GM21381 (cell line): ENCODE measurements at regions not wholly inside any gene's neighbourhood (a gene's known extent, or its start where the extent isn't known, plus 50 kb on each side); places are given as distances from the start of the nearest gene placed in this dataset.

ENCODE experiments used
- ATAC-seq: cut with Tn5 transposase; IDR thresholded peaks from one replicate; pipeline ENCODE4 v1.9.1; 2021; ENCODE audit warnings: mild to moderate bottlenecking, moderate library complexity; ENCODE audit not compliant: unreplicated experiment

GRCh38 chr2:52749764-52750163 lies 1017.8 kb upstream of the CHAC2 start:
- no peak for ATAC-seq

GRCh38 chr2:52745144-52745543 lies 1022.5 kb upstream of the CHAC2 start:
- no peak for ATAC-seq

- ATAC-seq: no peak
These were observed 1034.7 kb upstream of the CHAC2 start for GRCh38 chr2:52732849-52733395.

- ATAC-seq: no peak
These were observed 1043.0 kb upstream of the CHAC2 start for GRCh38 chr2:52724585-52724984.

GRCh38 chr2:52717836-52718235 lies 1049.8 kb upstream of the CHAC2 start:
- ATAC-seq: no peak

GRCh38 chr2:52710810-52711618 lies 1056.6 kb upstream of the CHAC2 start:
- ATAC-seq: no peak

- ATAC-seq: no peak
These were observed 1063.4 kb upstream of the CHAC2 start for GRCh38 chr2:52704251-52704650.

- ATAC-seq: no peak
These were observed 1064.6 kb upstream of the CHAC2 start for GRCh38 chr2:52703004-52703403.

- no peak for ATAC-seq
These were observed 1069.2 kb upstream of the CHAC2 start for GRCh38 chr2:52698408-52698807.

GRCh38 chr2:52697690-52698089 lies 1069.9 kb upstream of the CHAC2 start:
- ATAC-seq: no peak

GRCh38 chr2:52695731-52696130 lies 1071.9 kb upstream of the CHAC2 start:
- no peak for ATAC-seq

GRCh38 chr2:52686935-52687334 lies 1080.7 kb upstream of the CHAC2 start:
- no peak for ATAC-seq

- ATAC-seq: no peak
These were observed 1091.5 kb upstream of the CHAC2 start for GRCh38 chr2:52676056-52676455.

GRCh38 chr2:52668724-52669123 lies 1098.9 kb upstream of the CHAC2 start:
- ATAC-seq: no peak

- no peak for ATAC-seq
These were observed 1108.1 kb upstream of the CHAC2 start for GRCh38 chr2:52659546-52659945.

GRCh38 chr2:52658598-52658997 lies 1109.0 kb upstream of the CHAC2 start:
- ATAC-seq: no peak

- no peak for ATAC-seq
These were observed 1127.9 kb upstream of the CHAC2 start for GRCh38 chr2:52639692-52640091.

- ATAC-seq: no peak
These were observed 1135.1 kb upstream of the CHAC2 start for GRCh38 chr2:52632543-52632942.

- ATAC-seq: no peak
These were observed 1137.7 kb upstream of the CHAC2 start for GRCh38 chr2:52629944-52630343.

- ATAC-seq: no peak
These were observed 1138.1 kb upstream of the CHAC2 start for GRCh38 chr2:52629531-52629930.

- ATAC-seq: no peak
These were observed 1145.3 kb upstream of the CHAC2 start for GRCh38 chr2:52622266-52622665.

- no peak for ATAC-seq
These were observed 1154.5 kb upstream of the CHAC2 start for GRCh38 chr2:52613064-52613463.

GRCh38 chr2:52611759-52612158 lies 1155.8 kb upstream of the CHAC2 start:
- no peak for ATAC-seq
